Esophagus muscularis mucosa (tissue), 4 donors: ENCODE measurements at regions not wholly inside any gene's neighbourhood (a gene's known extent, or its start where the extent isn't known, plus 50 kb on each side); places are given as distances from the start of the nearest gene placed in this dataset.

Source experiments
- DNase-seq: peaks from one replicate; pipeline ENCODE4 v3.0.0-alpha.2; 2017; ENCODE audit errors: extremely low spot score
- H3K27ac ChIP-seq, 4 donors: fragments of 200-600 bp; sonication (generic); replicated peaks in 1 of 4; 1 replicate in 3 of 4; 2 replicates in 1 of 4; pipeline ENCODE4 v1.5.1; 2016 to 2019; ENCODE audit warnings: mild to moderate bottlenecking in 1 of 4
- H3K27me3 ChIP-seq, 4 donors: fragments of 200-600 bp; sonication (generic); one replicate each; pipeline versions ENCODE4 v1.5.1 to v1.6.0; 2016 to 2019
- H3K36me3 ChIP-seq, 4 donors: fragments of 200-600 bp; sonication (generic); one replicate each; pipeline ENCODE4 v1.5.1; 2016 to 2019
- H3K4me1 ChIP-seq, 4 donors: fragments of 200-600 bp; sonication (generic); one replicate each; pipeline ENCODE4 v1.5.1; 2016 to 2019
- H3K4me3 ChIP-seq, 4 donors: fragments of 200-600 bp; sonication (generic); 1 replicate in 2 of 4; 2 replicates in 2 of 4; pipeline ENCODE4 v1.5.1; 2016 to 2019; ENCODE audit warnings: mild to moderate bottlenecking in 4 of 4, moderate library complexity in 1 of 4
- H3K9me3 ChIP-seq, 4 donors: fragments of 200-600 bp; sonication (generic); 1 replicate in 3 of 4; 2 replicates in 1 of 4; pipeline ENCODE4 v1.5.1; 2016 to 2019
- CTCF ChIP-seq, 3 experiments: fragments of 200-600 bp in 2 of 3; fragments of 450-650 bp in 1 of 3; sonication (generic) in 2 of 3; IDR thresholded peaks; one replicate each; pipeline ENCODE4 v1.5.1; 2017 to 2019; ENCODE audit warnings: antibody characterized with exemption in 3 of 3, mild to moderate bottlenecking in 2 of 3, moderate library complexity in 1 of 3
- EP300 ChIP-seq: sonication (generic); formaldehyde crosslinking; IDR thresholded peaks from one replicate; pipeline ENCODE4 v1.6.1; 2017; ENCODE audit warnings: antibody characterized with exemption
- POLR2A ChIP-seq: fragments of 450-650 bp; IDR thresholded peaks from one replicate; pipeline ENCODE4 v1.6.1; 2017; ENCODE audit warnings: antibody characterized with exemption, moderate library complexity, mild to moderate bottlenecking, low read depth
- POLR2AphosphoS5 ChIP-seq, 2 donors: sonication (generic); formaldehyde crosslinking; IDR thresholded peaks; one replicate each; pipeline ENCODE4 v1.6.1; 2017; ENCODE audit warnings: antibody characterized with exemption in 2 of 2
- WGBS: methylation state at CpG from one replicate; pipeline ENCODE4 v1.1.5; 2018; 5-methylcytosine and 5-hydroxymethylcytosine counted together
- intact Hi-C: fragments of 100-400 bp; cut with DNase I; formaldehyde crosslinking; loops from one replicate; pipeline ENCODE4 v1.15.1; 2023

GRCh38 chr9:115671963-115672305 is 481.7 kb upstream of the PAPPA start:
- Histone ChIP-seq H3K27ac (no peak overlapping the region), H3K9me3 (no peaks in the 10 kb centered on the region), H3K4me1 (peaks cover 0 to 7% (median 0%) of the 10 kb centered on the region in 4 donors), H3K27me3 (no peaks in the 10 kb centered on the region), H3K4me3 (no peak overlapping the region), H3K36me3 (no peaks in the 10 kb centered on the region)
- no peak for TF ChIP-seq POLR2AphosphoS5 (IDR thresholded peaks at IDR 0.05)
- no peak for TF ChIP-seq EP300
- TF ChIP-seq CTCF (IDR thresholded peaks at IDR 0.05) = no peak
- TF ChIP-seq POLR2A = no peak
- 83% methylated on average over 1 of the region's 1 CpG for WGBS
- no peak for DNase-seq
- intact Hi-C loops = no loop called here

- DNase-seq = no peak
- Histone ChIP-seq H3K4me1 (peaks cover 0 to 7% (median 0%) of the 10 kb centered on the region in 4 donors), H3K27me3 (no peaks in the 10 kb centered on the region), H3K27ac (peak overlapping the region in 2 of 4 donors; percentile 27 to 43), H3K9me3 (no peaks in the 10 kb centered on the region), H3K4me3 (no peak overlapping the region), H3K36me3 (no peaks in the 10 kb centered on the region)
- 44% methylated on average over 7 of the region's 7 CpGs for WGBS
- peak in 1 of 2 donors; percentile 17 for TF ChIP-seq POLR2AphosphoS5 (IDR thresholded peaks at IDR 0.05)
- no peak for TF ChIP-seq EP300
- intact Hi-C loops = no loop called here
These were observed 480.9 kb upstream of the PAPPA start for GRCh38 chr9:115672477-115673316.

GRCh38 chr9:115673599-115673998 is 480.0 kb upstream of the PAPPA start:
- TF ChIP-seq POLR2A (no peak), POLR2AphosphoS5 (IDR thresholded peaks at IDR 0.05) (no peak), CTCF (IDR thresholded peaks at IDR 0.05) (no peak), EP300 (no peak)
- DNase-seq = no peak
- H3K4me1 ChIP-seq = peaks cover 0 to 7% (median 0%) of the 10 kb centered on the region in 4 donors
- WGBS = 77% methylated on average over 3 of the region's 3 CpGs
- no peaks in the 10 kb centered on the region for H3K36me3 ChIP-seq
- no peak overlapping the region for H3K4me3 ChIP-seq
- no peaks in the 10 kb centered on the region for H3K27me3 ChIP-seq
- H3K9me3 ChIP-seq = no peaks in the 10 kb centered on the region
- H3K27ac ChIP-seq = no peak overlapping the region
- intact Hi-C loops = no loop called here

- DNase-seq = no peak
- no peaks in the 10 kb centered on the region for H3K27me3 ChIP-seq
- no peaks in the 10 kb centered on the region for H3K36me3 ChIP-seq
- WGBS = 53% methylated on average over 1 of the region's 1 CpG
- intact Hi-C loops = no loop called here
- H3K27ac ChIP-seq = no peak overlapping the region
- peaks cover 0 to 7% (median 0%) of the 10 kb centered on the region in 4 donors for H3K4me1 ChIP-seq
- no peak overlapping the region for H3K4me3 ChIP-seq
- TF ChIP-seq POLR2AphosphoS5 (IDR thresholded peaks at IDR 0.05) (no peak), EP300 (no peak), CTCF (IDR thresholded peaks at IDR 0.05) (no peak), POLR2A (no peak)
- H3K9me3 ChIP-seq = no peaks in the 10 kb centered on the region
These were observed 479.5 kb upstream of the PAPPA start for GRCh38 chr9:115674091-115674490.

GRCh38 chr9:115675834-115676233 is 477.8 kb upstream of the PAPPA start:
- WGBS = 76% methylated on average over 3 of the region's 3 CpGs
- no peak for DNase-seq
- peaks cover 0 to 7% (median 0%) of the 10 kb centered on the region in 4 donors for H3K4me1 ChIP-seq
- H3K27ac ChIP-seq = no peak overlapping the region
- no peak overlapping the region for H3K4me3 ChIP-seq
- no peaks in the 10 kb centered on the region for H3K36me3 ChIP-seq
- intact Hi-C loops = no loop called here
- no peaks in the 10 kb centered on the region for H3K27me3 ChIP-seq
- no peaks in the 10 kb centered on the region for H3K9me3 ChIP-seq
- TF ChIP-seq POLR2A = no peak
- TF ChIP-seq EP300 = no peak
- no peak for TF ChIP-seq CTCF (IDR thresholded peaks at IDR 0.05)
- no peak for TF ChIP-seq POLR2AphosphoS5 (IDR thresholded peaks at IDR 0.05)
